ENCODE measurements at regions not wholly inside any gene's neighbourhood (a gene's known extent, or its start where the extent isn't known, plus 50 kb on each side); places are given as distances from the start of the nearest gene placed in this dataset.
"Not testable (repeated sequence)": the region's sequence is repeated elsewhere in the genome, so short reads cannot be mapped to it uniquely, and the experiment has no call there.

- no peak overlapping the region for H2AFZ ChIP-seq (ENCODE audit: low read length)
- no peaks in the 10 kb centered on the region for H3K27me3 ChIP-seq (ENCODE audit: control insufficient read depth, insufficient read depth, low read length)
- H3K4me3 ChIP-seq (replicated peaks in 1 of 4; ENCODE audit: control extremely low read depth in 1 of 4, insufficient read depth in 1 of 4, low read depth in 3 of 4, low read length in 4 of 4): no peak overlapping the region
- no peak for DNase-seq (ENCODE audit: low read depth in 2 of 2)
- no peak overlapping the region for H3K27ac ChIP-seq (ENCODE audit: insufficient read depth, low read length)
- H3K9ac ChIP-seq (ENCODE audit: insufficient read depth, low read length): no peak overlapping the region
- no peaks in the 10 kb centered on the region for H3K4me1 ChIP-seq (ENCODE audit: control insufficient read depth, extremely low read depth, insufficient read depth, low read length)
- H4K20me1 ChIP-seq (ENCODE audit: control insufficient read depth, extremely low read depth, insufficient read depth, low read length): no peaks in the 10 kb centered on the region
- no peaks in the 10 kb centered on the region for H3K79me2 ChIP-seq (ENCODE audit: control insufficient read depth, insufficient read depth, low read length)
- TF ChIP-seq CTCF (conservative IDR thresholded peaks at IDR 0.05 in 1 of 2, IDR thresholded peaks at IDR 0.05 in 1 of 2; ENCODE audit: low read depth in 1 of 2, low read length in 2 of 2) (no peak), EZH2 (IDR thresholded peaks at IDR 0.05; ENCODE audit: low read length, missing control alignments) (no peak)
- no peaks in the 10 kb centered on the region for H3K36me3 ChIP-seq (ENCODE audit: control insufficient read depth, insufficient read depth, low read length)
- no peak overlapping the region for H3K4me2 ChIP-seq (ENCODE audit: extremely low read depth, insufficient read depth, low read length)
- no peaks in the 10 kb centered on the region for H3K9me3 ChIP-seq (ENCODE audit: control insufficient read depth, insufficient read depth, low read depth, low read length)
Observed at GRCh38 chr12:71385155-71385554, 54.4 kb upstream of the LGR5 start.

- H3K27me3 ChIP-seq (ENCODE audit: control insufficient read depth, insufficient read depth, low read length); H4K20me1 ChIP-seq (ENCODE audit: control insufficient read depth, extremely low read depth, insufficient read depth, low read length); H3K36me3 ChIP-seq (ENCODE audit: control insufficient read depth, insufficient read depth, low read length); H3K4me3 ChIP-seq (replicated peaks in 1 of 4; ENCODE audit: control extremely low read depth in 1 of 4, insufficient read depth in 1 of 4, low read depth in 3 of 4, low read length in 4 of 4); H3K9me3 ChIP-seq (ENCODE audit: control insufficient read depth, insufficient read depth, low read depth, low read length); H2AFZ ChIP-seq (ENCODE audit: low read length); H3K27ac ChIP-seq (ENCODE audit: insufficient read depth, low read length); DNase-seq (ENCODE audit: low read depth in 2 of 2); H3K9ac ChIP-seq (ENCODE audit: insufficient read depth, low read length); H3K4me2 ChIP-seq (ENCODE audit: extremely low read depth, insufficient read depth, low read length); H3K79me2 ChIP-seq (ENCODE audit: control insufficient read depth, insufficient read depth, low read length); H3K4me1 ChIP-seq (ENCODE audit: control insufficient read depth, extremely low read depth, insufficient read depth, low read length): not testable (repeated sequence)
Observed at GRCh38 chr12:71376711-71377355, 62.8 kb upstream of the LGR5 start.

- Histone ChIP-seq H3K4me3 (replicated peaks in 1 of 4; ENCODE audit: control extremely low read depth in 1 of 4, insufficient read depth in 1 of 4, low read depth in 3 of 4, low read length in 4 of 4) (no peak overlapping the region), H3K9ac (ENCODE audit: insufficient read depth, low read length) (no peak overlapping the region), H3K27me3 (ENCODE audit: control insufficient read depth, insufficient read depth, low read length) (no peaks in the 10 kb centered on the region), H3K9me3 (ENCODE audit: control insufficient read depth, insufficient read depth, low read depth, low read length) (no peaks in the 10 kb centered on the region), H4K20me1 (ENCODE audit: control insufficient read depth, extremely low read depth, insufficient read depth, low read length) (no peaks in the 10 kb centered on the region), H2AFZ (ENCODE audit: low read length) (no peak overlapping the region), H3K79me2 (ENCODE audit: control insufficient read depth, insufficient read depth, low read length) (no peaks in the 10 kb centered on the region), H3K27ac (ENCODE audit: insufficient read depth, low read length) (no peak overlapping the region), H3K4me1 (ENCODE audit: control insufficient read depth, extremely low read depth, insufficient read depth, low read length) (no peaks in the 10 kb centered on the region), H3K4me2 (ENCODE audit: extremely low read depth, insufficient read depth, low read length) (no peak overlapping the region), H3K36me3 (ENCODE audit: control insufficient read depth, insufficient read depth, low read length) (no peaks in the 10 kb centered on the region)
- DNase-seq (ENCODE audit: low read depth in 2 of 2): peak; percentile 2 to 3
- no peak for TF ChIP-seq EZH2 (IDR thresholded peaks at IDR 0.05; ENCODE audit: low read length, missing control alignments)
- no peak for TF ChIP-seq CTCF (conservative IDR thresholded peaks at IDR 0.05 in 1 of 2, IDR thresholded peaks at IDR 0.05 in 1 of 2; ENCODE audit: low read depth in 1 of 2, low read length in 2 of 2)
Observed at GRCh38 chr12:71371122-71371521, 68.5 kb upstream of the LGR5 start.

Data from fibroblast of lung (primary cell).